DOHH2 (cell line): ENCODE measurements at regions not wholly inside any gene's neighbourhood (a gene's known extent, or its start where the extent isn't known, plus 50 kb on each side); places are given as distances from the start of the nearest gene placed in this dataset.

Source experiments
- H3F3A ChIP-seq: fragments of 200-600 bp; sonication (generic), shearing (Covaris generic); 2 replicates; pipeline ENCODE4 v1.6.0; 2016; ENCODE audit warnings: antibody characterized with exemption, mild to moderate bottlenecking; ENCODE audit not compliant: control insufficient read depth, insufficient read depth
- H3K27ac ChIP-seq: fragments of 200-600 bp; sonication (generic); 2 replicates; pipeline ENCODE4 v1.5.1; 2014; ENCODE audit warnings: low read depth, mild to moderate bottlenecking, low read length, moderate library complexity
- H3K27me3 ChIP-seq: fragments of 200-600 bp; sonication (generic); 2 replicates; pipeline ENCODE4 v1.6.1; 2014; ENCODE audit warnings: mild to moderate bottlenecking, low read length, mixed read lengths; ENCODE audit not compliant: control insufficient read depth
- H3K36me3 ChIP-seq: fragments of 200-600 bp; sonication (generic); 2 replicates; pipeline ENCODE4 v1.6.1; 2014; ENCODE audit warnings: mild to moderate bottlenecking, low read length, moderate library complexity, mixed read lengths; ENCODE audit not compliant: control insufficient read depth
- H3K4me1 ChIP-seq: fragments of 200-600 bp; sonication (generic); 2 replicates; pipeline ENCODE4 v1.6.1; 2014; ENCODE audit warnings: mild to moderate bottlenecking, low read length, mixed read lengths; ENCODE audit not compliant: control insufficient read depth
- H3K4me2 ChIP-seq: fragments of 200-600 bp; sonication (generic); 2 replicates; pipeline ENCODE4 v1.6.0; 2014; ENCODE audit warnings: mild to moderate bottlenecking, low read length, moderate library complexity
- H3K4me3 ChIP-seq: fragments of 200-600 bp; sonication (generic); 2 replicates; pipeline ENCODE4 v1.5.1; 2014; ENCODE audit warnings: mild to moderate bottlenecking, low read length, mixed read lengths
- H3K79me2 ChIP-seq: fragments of 200-600 bp; sonication (generic); 2 replicates; pipeline ENCODE4 v1.6.1; 2014; ENCODE audit warnings: mild to moderate bottlenecking, low read length, mixed read lengths; ENCODE audit not compliant: control insufficient read depth
- H3K9me2 ChIP-seq: fragments of 200-600 bp; sonication (generic); replicated peaks from 2 replicates; pipeline ENCODE4 v1.6.1; 2014; ENCODE audit warnings: mild to moderate bottlenecking, low read length, mixed read lengths; ENCODE audit not compliant: control insufficient read depth
- H3K9me3 ChIP-seq: fragments of 200-600 bp; sonication (generic); 2 replicates; pipeline ENCODE4 v1.6.1; 2014; ENCODE audit warnings: antibody characterized with exemption, low read length, mixed read lengths; ENCODE audit not compliant: control insufficient read depth, insufficient read depth
- H4K20me1 ChIP-seq: fragments of 200-600 bp; sonication (generic); 2 replicates; pipeline ENCODE4 v1.6.0; 2014; ENCODE audit warnings: low read depth, mild to moderate bottlenecking, antibody characterized with exemption, low read length, moderate library complexity; ENCODE audit not compliant: control insufficient read depth, insufficient read depth
- EZH2phosphoT487 ChIP-seq: fragments of 200-600 bp; sonication (generic); IDR thresholded peaks from 2 replicates; pipeline ENCODE4 v1.6.1; 2017; ENCODE audit warnings: borderline replicate concordance, mild to moderate bottlenecking, antibody characterized with exemption, low read length, moderate library complexity, mixed read lengths
- TF ChIP-seq, protein P1 (sequence below): fragments of 200-600 bp; sonication (generic); IDR thresholded peaks from one replicate; pipeline ENCODE4 v1.5.1; 2014; ENCODE audit warnings: antibody characterized with exemption, mild to moderate bottlenecking, low read depth, low read length; ENCODE audit not compliant: poor library complexity, severe bottlenecking

DNA sequence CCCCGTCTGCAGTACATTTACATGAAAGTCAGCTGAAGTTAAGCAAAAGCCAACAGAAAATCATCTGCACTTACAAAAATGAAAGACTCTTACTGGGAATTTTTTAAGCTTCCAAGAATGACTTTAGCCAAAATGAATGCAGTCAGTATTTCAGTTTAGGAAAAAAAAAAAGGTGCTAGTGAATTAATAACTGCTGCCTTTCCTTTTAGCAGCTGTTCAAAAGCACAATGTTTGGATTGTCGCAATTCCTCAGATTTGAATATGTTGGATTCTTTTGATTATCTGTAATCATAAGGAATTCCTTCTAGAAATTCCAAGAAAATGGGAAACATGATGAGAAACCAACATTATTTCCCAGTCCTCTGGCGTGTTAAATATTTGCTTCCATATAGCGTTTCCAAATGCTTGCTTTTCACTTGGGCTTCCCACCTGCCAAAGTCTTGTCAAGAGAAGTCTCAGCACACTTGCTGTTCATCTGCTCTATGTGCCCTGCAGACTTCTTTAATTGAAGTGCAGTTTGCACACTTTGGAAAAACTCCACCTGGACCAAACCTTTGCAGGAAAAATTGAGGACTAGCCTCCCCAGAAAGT, 653.0 kb upstream of the SLC39A10 start:
- TF ChIP-seq, protein P1, sequence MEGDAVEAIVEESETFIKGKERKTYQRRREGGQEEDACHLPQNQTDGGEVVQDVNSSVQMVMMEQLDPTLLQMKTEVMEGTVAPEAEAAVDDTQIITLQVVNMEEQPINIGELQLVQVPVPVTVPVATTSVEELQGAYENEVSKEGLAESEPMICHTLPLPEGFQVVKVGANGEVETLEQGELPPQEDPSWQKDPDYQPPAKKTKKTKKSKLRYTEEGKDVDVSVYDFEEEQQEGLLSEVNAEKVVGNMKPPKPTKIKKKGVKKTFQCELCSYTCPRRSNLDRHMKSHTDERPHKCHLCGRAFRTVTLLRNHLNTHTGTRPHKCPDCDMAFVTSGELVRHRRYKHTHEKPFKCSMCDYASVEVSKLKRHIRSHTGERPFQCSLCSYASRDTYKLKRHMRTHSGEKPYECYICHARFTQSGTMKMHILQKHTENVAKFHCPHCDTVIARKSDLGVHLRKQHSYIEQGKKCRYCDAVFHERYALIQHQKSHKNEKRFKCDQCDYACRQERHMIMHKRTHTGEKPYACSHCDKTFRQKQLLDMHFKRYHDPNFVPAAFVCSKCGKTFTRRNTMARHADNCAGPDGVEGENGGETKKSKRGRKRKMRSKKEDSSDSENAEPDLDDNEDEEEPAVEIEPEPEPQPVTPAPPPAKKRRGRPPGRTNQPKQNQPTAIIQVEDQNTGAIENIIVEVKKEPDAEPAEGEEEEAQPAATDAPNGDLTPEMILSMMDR, result no peak
- no peak for TF ChIP-seq EZH2phosphoT487
- Histone ChIP-seq H3K27me3 (no peaks in the 10 kb centered on the region), H3K4me3 (no peak overlapping the region), H3K36me3 (no peaks in the 10 kb centered on the region), H3K4me1 (no peaks in the 10 kb centered on the region), H4K20me1 (no peaks in the 10 kb centered on the region), H3K27ac (no peak overlapping the region), H3K9me3 (no peaks in the 10 kb centered on the region), H3K79me2 (no peaks in the 10 kb centered on the region), H3K4me2 (no peak overlapping the region), H3F3A (no peaks in the 10 kb centered on the region), H3K9me2 (no peaks in the 10 kb centered on the region; the same call in 1 of the 2 replicates)

DNA sequence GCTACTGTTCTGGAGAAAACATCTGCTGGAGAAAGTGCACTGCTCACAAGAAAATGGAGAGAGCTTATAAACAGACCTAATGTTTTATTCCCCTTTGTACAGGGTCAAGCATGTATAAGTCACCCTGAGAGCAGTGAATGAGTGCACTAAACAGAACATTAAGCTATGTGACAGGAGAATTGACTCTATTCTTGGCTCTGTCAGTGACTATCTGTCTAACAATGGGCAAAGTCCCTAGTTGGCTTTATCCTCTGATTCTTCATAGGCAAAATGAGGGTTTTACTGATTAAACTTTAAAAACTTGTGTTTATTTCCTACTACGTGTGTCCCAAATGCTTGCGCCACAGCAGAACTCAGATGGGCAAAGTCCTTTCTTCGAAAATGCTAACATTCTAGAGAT, 655.1 kb upstream of the SLC39A10 start:
- Histone ChIP-seq H3F3A (no peaks in the 10 kb centered on the region), H3K4me3 (no peak overlapping the region), H3K79me2 (no peaks in the 10 kb centered on the region), H4K20me1 (no peaks in the 10 kb centered on the region), H3K9me2 (no peaks in the 10 kb centered on the region; the same call in 1 of the 2 replicates), H3K27ac (no peak overlapping the region), H3K36me3 (no peaks in the 10 kb centered on the region), H3K4me2 (no peak overlapping the region), H3K4me1 (no peaks in the 10 kb centered on the region), H3K27me3 (no peaks in the 10 kb centered on the region), H3K9me3 (no peaks in the 10 kb centered on the region)
- TF ChIP-seq, protein P1, result no peak
- no peak for TF ChIP-seq EZH2phosphoT487

DNA sequence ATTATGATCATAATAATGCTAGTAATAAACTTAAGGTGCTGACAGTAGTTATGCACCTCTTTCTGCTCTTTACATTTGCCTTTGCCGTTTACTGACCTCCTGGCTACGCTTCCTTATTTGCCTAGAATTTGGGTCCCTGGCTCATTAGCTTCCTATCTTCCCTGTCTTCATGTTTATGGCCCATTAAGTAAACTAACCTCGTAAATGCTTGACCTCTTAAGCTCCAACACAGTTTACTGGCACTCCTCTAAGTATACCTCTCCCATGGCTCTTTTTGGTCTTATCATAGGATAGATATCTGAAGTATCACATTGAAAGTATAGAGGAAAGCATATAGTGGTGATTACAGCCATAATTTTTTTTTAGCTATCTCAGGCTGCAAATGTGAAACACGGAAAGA, 657.3 kb upstream of the SLC39A10 start:
- Histone ChIP-seq H3K27ac (no peak overlapping the region), H3F3A (no peaks in the 10 kb centered on the region), H3K4me1 (no peaks in the 10 kb centered on the region), H4K20me1 (no peaks in the 10 kb centered on the region), H3K79me2 (no peaks in the 10 kb centered on the region), H3K4me3 (no peak overlapping the region), H3K9me3 (no peaks in the 10 kb centered on the region), H3K27me3 (no peaks in the 10 kb centered on the region), H3K4me2 (no peak overlapping the region), H3K9me2 (no peaks in the 10 kb centered on the region; the same call in 1 of the 2 replicates), H3K36me3 (no peaks in the 10 kb centered on the region)
- no peak for TF ChIP-seq EZH2phosphoT487
- TF ChIP-seq, protein P1, result no peak
